Testis (tissue), 2 donors: ENCODE measurements at regions not wholly inside any gene's neighbourhood (a gene's known extent, or its start where the extent isn't known, plus 50 kb on each side); places are given as distances from the start of the nearest gene placed in this dataset.

Experiments
- CTCF ChIP-seq, 3 experiments: fragments of 450-650 bp in 2 of 3; fragments of 200-600 bp in 1 of 3; sonication (generic) in 1 of 3; IDR thresholded peaks; one replicate each; pipeline ENCODE4 v1.5.1; 2016 to 2019; ENCODE audit warnings: antibody characterized with exemption in 3 of 3, mild to moderate bottlenecking in 2 of 3, moderate library complexity in 1 of 3
- POLR2A ChIP-seq: fragments of 450-650 bp; IDR thresholded peaks from one replicate; pipeline ENCODE4 v1.6.1; 2017; ENCODE audit warnings: antibody characterized with exemption, mild to moderate bottlenecking, moderate library complexity

- TF ChIP-seq CTCF (IDR thresholded peaks at IDR 0.05) (no peak), POLR2A (no peak)
Observed at GRCh38 chr2:67544286-67544685, 147.2 kb downstream of the ETAA1 start.
